ENCODE measurements at regions not wholly inside any gene's neighbourhood (a gene's known extent, or its start where the extent isn't known, plus 50 kb on each side); places are given as distances from the start of the nearest gene placed in this dataset.
A peak's percentile ranks its signal among the peaks of the same experiment; 100 is the strongest.
"Not testable (repeated sequence)": the region's sequence is repeated elsewhere in the genome, so short reads cannot be mapped to it uniquely, and the experiment has no call there.

- Mint-ChIP-seq H3K27me3 (peaks cover 0 to 4% (median 0%) of the 10 kb centered on the region in 3 donors), H3K36me3 (no peaks in the 10 kb centered on the region), H3K9me3 (peaks cover 0 to 2% (median 0%) of the 10 kb centered on the region in 7 donors), H3K4me1 (peaks cover 0 to 2% (median 0%) of the 10 kb centered on the region in 3 donors), H3K27ac (peak overlapping the region in 1 of 6 donors; percentile 8), H3K4me3 (no peak overlapping the region)
- no peak for DNase-seq
- no peak for ATAC-seq (ENCODE audit: low read depth in 2 of 2)
Measured at GRCh38 chr9:82052081-82052480, 63.5 kb downstream of the SPATA31D1 start.

GRCh38 chr9:82054264-82055015 is 65.9 kb downstream of the SPATA31D1 start:
- Mint-ChIP-seq H3K9me3 (peaks cover 0 to 2% (median 0%) of the 10 kb centered on the region in 7 donors), H3K27ac (no peak overlapping the region), H3K36me3 (no peaks in the 10 kb centered on the region), H3K4me1 (peaks cover 11 to 16% (median 13%) of the 10 kb centered on the region in 3 donors), H3K27me3 (peaks cover 0 to 4% (median 0%) of the 10 kb centered on the region in 3 donors), H3K4me3 (no peak overlapping the region)
- ATAC-seq (ENCODE audit: low read depth in 2 of 2) (no peak), DNase-seq (no peak)

GRCh38 chr9:82057805-82058204 is 69.2 kb downstream of the SPATA31D1 start:
- Mint-ChIP-seq H3K27me3 (peaks cover 0 to 7% (median 6%) of the 10 kb centered on the region in 3 donors), H3K27ac (peak overlapping the region in 3 of 6 donors; percentile 2 to 39 (median 9)), H3K36me3 (no peaks in the 10 kb centered on the region), H3K4me3 (peak overlapping the region in 4 of 8 donors; percentile 25 to 51 (median 39)), H3K9me3 (peaks cover 0 to 2% (median 0%) of the 10 kb centered on the region in 7 donors), H3K4me1 (peaks cover 14 to 19% (median 19%) of the 10 kb centered on the region in 3 donors)
- DNase-seq (peak; percentile 23), ATAC-seq (ENCODE audit: low read depth in 2 of 2) (peak; percentile 68 to 76)

GRCh38 chr9:82061801-82062200 is 73.2 kb downstream of the SPATA31D1 start:
- H3K36me3 Mint-ChIP-seq; ATAC-seq (ENCODE audit: low read depth in 2 of 2); DNase-seq; H3K27me3 Mint-ChIP-seq; H3K9me3 Mint-ChIP-seq; H3K4me3 Mint-ChIP-seq: not testable (repeated sequence)
- H3K27ac Mint-ChIP-seq: peak overlapping the region in 1 of 6 donors; percentile 92
- peaks cover 14 to 19% (median 17%) of the 10 kb centered on the region in 3 donors for H3K4me1 Mint-ChIP-seq

GRCh38 chr9:82062245-82062644 is 73.7 kb downstream of the SPATA31D1 start:
- peaks cover 14 to 21% (median 16%) of the 10 kb centered on the region in 3 donors for H3K4me1 Mint-ChIP-seq
- ATAC-seq (ENCODE audit: low read depth in 2 of 2) (no peak), DNase-seq (no peak)
- peak overlapping the region in 2 of 6 donors; percentile 24 to 92 for H3K27ac Mint-ChIP-seq
- H3K36me3 Mint-ChIP-seq: no peaks in the 10 kb centered on the region
- H3K4me3 Mint-ChIP-seq: no peak overlapping the region
- no peaks in the 10 kb centered on the region for H3K9me3 Mint-ChIP-seq
- H3K27me3 Mint-ChIP-seq: peaks cover 0 to 6% (median 3%) of the 10 kb centered on the region in 3 donors

- no peaks in the 10 kb centered on the region for H3K36me3 Mint-ChIP-seq
- no peaks in the 10 kb centered on the region for H3K27me3 Mint-ChIP-seq
- peaks cover 0 to 2% (median 0%) of the 10 kb centered on the region in 7 donors for H3K9me3 Mint-ChIP-seq
- DNase-seq (no peak), ATAC-seq (ENCODE audit: low read depth in 2 of 2) (no peak)
- H3K27ac Mint-ChIP-seq: peak overlapping the region in 1 of 6 donors; percentile 6
- no peak overlapping the region for H3K4me3 Mint-ChIP-seq
- H3K4me1 Mint-ChIP-seq: peaks cover 0 to 5% (median 0%) of the 10 kb centered on the region in 3 donors
Measured at GRCh38 chr9:82073551-82074543, 85.3 kb downstream of the SPATA31D1 start.

GRCh38 chr9:82080265-82080664 is 91.7 kb downstream of the SPATA31D1 start:
- DNase-seq: peak; percentile 33
- H3K27me3 Mint-ChIP-seq: no peaks in the 10 kb centered on the region
- no peaks in the 10 kb centered on the region for H3K9me3 Mint-ChIP-seq
- no peaks in the 10 kb centered on the region for H3K36me3 Mint-ChIP-seq
- ATAC-seq (ENCODE audit: low read depth in 2 of 2): peak; percentile 99 to 100
- H3K4me1 Mint-ChIP-seq: peaks cover 9 to 15% (median 11%) of the 10 kb centered on the region in 3 donors
- peak overlapping the region in 2 of 8 donors; percentile 12 to 46 for H3K4me3 Mint-ChIP-seq
- H3K27ac Mint-ChIP-seq: peak overlapping the region in 4 of 6 donors; percentile 8 to 80 (median 61)

- Mint-ChIP-seq H3K4me3 (no peak overlapping the region), H3K27me3 (no peaks in the 10 kb centered on the region), H3K9me3 (peaks cover 0 to 5% (median 0%) of the 10 kb centered on the region in 7 donors), H3K4me1 (peaks cover 13 to 21% (median 14%) of the 10 kb centered on the region in 3 donors), H3K27ac (no peak overlapping the region), H3K36me3 (no peaks in the 10 kb centered on the region)
- no peak for DNase-seq
- ATAC-seq (ENCODE audit: low read depth in 2 of 2): no peak
Measured at GRCh38 chr9:82081496-82081895, 92.9 kb downstream of the SPATA31D1 start.

GRCh38 chr9:82082563-82082962 is 94.0 kb downstream of the SPATA31D1 start:
- ATAC-seq (ENCODE audit: low read depth in 2 of 2): no peak
- Mint-ChIP-seq H3K4me3 (no peak overlapping the region), H3K36me3 (no peaks in the 10 kb centered on the region), H3K27me3 (no peaks in the 10 kb centered on the region), H3K9me3 (peaks cover 0 to 10% (median 0%) of the 10 kb centered on the region in 7 donors), H3K27ac (no peak overlapping the region), H3K4me1 (peaks cover 14 to 22% (median 18%) of the 10 kb centered on the region in 3 donors)
- DNase-seq: no peak

GRCh38 chr9:82088591-82088990 is 100.0 kb downstream of the SPATA31D1 start:
- H3K4me3 Mint-ChIP-seq: no peak overlapping the region
- H3K9me3 Mint-ChIP-seq: peaks cover 0 to 10% (median 0%) of the 10 kb centered on the region in 7 donors
- DNase-seq: no peak
- no peak for ATAC-seq (ENCODE audit: low read depth in 2 of 2)
- peaks cover 0 to 7% of the 10 kb centered on the region in 2 donors for H3K36me3 Mint-ChIP-seq
- H3K27ac Mint-ChIP-seq: peak overlapping the region in 1 of 6 donors; percentile 65
- no peaks in the 10 kb centered on the region for H3K27me3 Mint-ChIP-seq
- H3K4me1 Mint-ChIP-seq: peaks cover 37 to 45% (median 40%) of the 10 kb centered on the region in 3 donors

- Mint-ChIP-seq H3K36me3 (peaks cover 0 to 7% of the 10 kb centered on the region in 2 donors), H3K4me1 (peaks cover 52 to 57% (median 52%) of the 10 kb centered on the region in 3 donors), H3K4me3 (no peak overlapping the region), H3K27ac (no peak overlapping the region), H3K27me3 (no peaks in the 10 kb centered on the region), H3K9me3 (peaks cover 0 to 10% (median 0%) of the 10 kb centered on the region in 7 donors)
- no peak for ATAC-seq (ENCODE audit: low read depth in 2 of 2)
- DNase-seq: no peak
Measured at GRCh38 chr9:82090046-82090445, 101.5 kb downstream of the SPATA31D1 start.

- DNase-seq (no peak), ATAC-seq (ENCODE audit: low read depth in 2 of 2) (no peak)
- H3K4me3 Mint-ChIP-seq: peak overlapping the region in 5 of 8 donors; percentile 45 to 86 (median 62)
- peaks cover 0 to 9% (median 0%) of the 10 kb centered on the region in 7 donors for H3K9me3 Mint-ChIP-seq
- peaks cover 0 to 7% of the 10 kb centered on the region in 2 donors for H3K36me3 Mint-ChIP-seq
- no peaks in the 10 kb centered on the region for H3K27me3 Mint-ChIP-seq
- peak overlapping the region in 3 of 6 donors; percentile 56 to 81 (median 72) for H3K27ac Mint-ChIP-seq
- peaks cover 52 to 58% (median 54%) of the 10 kb centered on the region in 3 donors for H3K4me1 Mint-ChIP-seq
Measured at GRCh38 chr9:82091100-82091499, 102.5 kb downstream of the SPATA31D1 start.

GRCh38 chr9:82091610-82092009 is 103.0 kb downstream of the SPATA31D1 start:
- ATAC-seq (ENCODE audit: low read depth in 2 of 2) (peak; percentile 94), DNase-seq (peak; percentile 39)
- Mint-ChIP-seq H3K27me3 (no peaks in the 10 kb centered on the region), H3K27ac (peak overlapping the region in 5 of 6 donors; percentile 21 to 97 (median 81)), H3K36me3 (peaks cover 0 to 7% of the 10 kb centered on the region in 2 donors), H3K4me1 (peaks cover 47 to 55% (median 52%) of the 10 kb centered on the region in 3 donors), H3K9me3 (peaks cover 0 to 4% (median 0%) of the 10 kb centered on the region in 7 donors), H3K4me3 (peak overlapping the region in 7 of 8 donors; percentile 53 to 86 (median 71))
